CD4-positive, alpha-beta T cell treated with Interleukin-17A for 1 hour (primary cell): ENCODE measurements at regions not wholly inside any gene's neighbourhood (a gene's known extent, or its start where the extent isn't known, plus 50 kb on each side); places are given as distances from the start of the nearest gene placed in this dataset.

Source experiments
- DNase-seq: peaks from one replicate; pipeline ENCODE4 v3.0.0-alpha.2; 2020

DNA sequence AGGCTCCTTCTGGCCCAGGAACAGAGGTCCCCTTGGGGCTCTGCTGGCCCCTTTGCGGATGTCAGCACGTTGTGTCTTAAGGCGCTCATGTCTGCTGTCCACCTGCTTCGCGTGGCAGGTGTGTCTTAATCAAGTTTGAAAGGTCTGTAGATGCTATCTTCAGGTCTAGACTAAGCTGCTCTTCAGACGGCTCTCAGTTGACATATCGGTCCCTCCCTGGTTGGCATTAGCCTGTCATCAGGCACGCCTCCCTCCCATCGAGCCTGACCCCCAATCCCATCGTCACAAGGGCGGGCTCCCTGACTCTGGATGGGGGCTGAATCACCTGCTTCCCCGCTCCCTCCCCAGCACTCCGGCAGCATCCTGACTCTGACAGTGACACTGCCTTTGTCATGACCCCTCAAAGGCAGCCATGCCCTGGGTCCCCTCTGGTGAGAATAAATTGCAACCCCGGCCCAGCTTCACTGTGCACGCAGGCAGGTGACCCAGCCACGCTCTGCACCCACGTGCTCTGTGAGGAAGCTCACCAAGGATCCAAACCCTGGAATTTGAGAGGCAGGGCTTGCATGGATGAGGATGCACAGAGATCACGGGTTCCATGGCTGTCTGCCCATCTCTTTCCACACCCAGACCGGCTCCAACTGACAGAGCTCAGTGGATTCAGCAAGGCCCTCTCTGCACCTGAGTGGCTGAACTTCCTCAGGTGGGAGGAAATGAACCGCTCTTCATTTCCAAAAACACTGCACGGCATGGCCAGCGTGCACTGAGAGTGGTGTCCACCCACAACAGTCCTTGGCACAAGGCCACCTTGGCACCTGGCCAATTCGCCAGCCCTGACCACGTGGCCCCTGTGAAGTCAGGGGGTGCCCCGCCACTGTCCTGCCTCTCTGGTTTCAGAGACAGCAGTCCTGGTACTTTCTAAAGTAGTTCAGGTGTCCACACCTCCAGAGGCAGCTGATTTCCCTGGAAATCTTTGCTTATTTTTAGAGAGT lies 110.2 kb upstream of the GPC1 start:
- DNase-seq: no peak

DNA sequence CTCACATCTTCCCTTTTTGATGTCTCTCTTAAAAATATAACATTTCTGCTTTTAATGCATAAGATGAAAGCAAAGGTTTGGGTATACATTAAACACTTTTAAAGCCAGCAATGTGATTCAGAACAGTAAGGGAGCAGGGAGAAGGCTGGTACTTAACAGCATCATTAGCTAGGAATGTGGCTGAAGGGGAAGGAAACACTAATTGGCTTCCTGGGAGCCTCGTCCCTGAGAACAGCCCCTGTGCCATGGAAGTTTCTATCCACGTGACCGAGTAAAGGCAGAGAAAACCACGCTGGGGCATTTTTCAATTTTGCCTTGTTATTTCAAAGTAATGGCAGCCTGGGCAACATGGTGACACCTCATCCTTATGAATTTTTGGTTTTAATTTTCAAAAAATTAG lies 109.2 kb upstream of the GPC1 start:
- DNase-seq: no peak

DNA sequence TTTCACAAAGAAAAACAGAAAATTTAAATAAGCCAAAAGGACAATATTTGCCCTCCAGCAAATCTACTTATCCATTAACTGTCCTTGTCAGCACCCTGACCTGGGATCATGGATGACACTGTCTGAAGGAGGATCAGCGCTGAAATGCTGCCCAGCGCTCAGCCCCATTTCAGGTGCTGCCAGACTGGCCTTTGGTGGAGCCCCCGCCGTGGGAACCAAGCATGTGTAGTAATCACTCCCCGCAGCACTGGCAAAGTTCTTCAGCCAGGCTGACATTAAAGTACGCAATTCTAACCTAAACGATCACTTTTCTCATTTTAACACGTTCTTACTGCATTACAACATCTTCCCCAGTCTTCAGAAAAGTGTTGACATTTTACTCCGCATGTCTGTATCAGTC lies 108.6 kb upstream of the GPC1 start:
- no peak for DNase-seq

DNA sequence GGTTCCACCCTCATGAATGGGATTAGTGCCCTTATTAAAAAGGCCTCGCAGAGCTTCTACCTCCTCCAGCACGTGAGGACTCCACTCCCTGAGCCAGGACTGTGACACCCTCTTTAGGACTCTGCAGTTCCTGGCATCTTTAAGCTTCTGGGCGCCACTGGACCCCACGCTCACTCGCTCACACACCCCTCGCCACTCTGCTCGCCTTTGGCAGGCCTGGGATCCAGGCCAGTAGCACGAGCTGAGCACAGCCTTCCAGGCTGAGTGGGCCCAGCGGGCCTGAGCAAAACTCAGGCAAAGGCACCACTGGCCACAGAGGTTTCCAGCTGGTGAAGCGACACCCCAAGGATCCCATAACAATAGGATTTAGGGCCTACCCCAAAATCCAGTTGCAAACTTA lies 107.9 kb upstream of the GPC1 start:
- no peak for DNase-seq

DNA sequence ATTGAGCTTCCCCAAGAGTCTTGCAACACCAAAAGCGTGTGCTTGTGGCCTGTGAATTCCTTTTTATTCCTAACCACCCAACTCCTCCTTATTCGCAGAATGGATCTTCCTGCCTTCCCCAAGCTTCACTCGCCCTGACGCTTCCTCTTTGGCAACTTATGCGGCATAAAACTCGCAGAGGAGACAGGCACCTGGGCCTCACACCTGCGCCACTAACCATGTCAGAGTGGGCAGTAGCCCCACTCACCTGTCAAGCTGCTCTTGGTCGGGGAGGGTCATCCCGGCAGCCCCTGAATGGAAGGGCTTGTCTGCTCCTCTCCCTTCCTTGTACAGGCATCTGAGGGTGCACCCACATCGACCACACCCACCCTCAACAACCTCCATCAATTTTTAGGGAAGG lies 106.9 kb upstream of the GPC1 start:
- no peak for DNase-seq

DNA sequence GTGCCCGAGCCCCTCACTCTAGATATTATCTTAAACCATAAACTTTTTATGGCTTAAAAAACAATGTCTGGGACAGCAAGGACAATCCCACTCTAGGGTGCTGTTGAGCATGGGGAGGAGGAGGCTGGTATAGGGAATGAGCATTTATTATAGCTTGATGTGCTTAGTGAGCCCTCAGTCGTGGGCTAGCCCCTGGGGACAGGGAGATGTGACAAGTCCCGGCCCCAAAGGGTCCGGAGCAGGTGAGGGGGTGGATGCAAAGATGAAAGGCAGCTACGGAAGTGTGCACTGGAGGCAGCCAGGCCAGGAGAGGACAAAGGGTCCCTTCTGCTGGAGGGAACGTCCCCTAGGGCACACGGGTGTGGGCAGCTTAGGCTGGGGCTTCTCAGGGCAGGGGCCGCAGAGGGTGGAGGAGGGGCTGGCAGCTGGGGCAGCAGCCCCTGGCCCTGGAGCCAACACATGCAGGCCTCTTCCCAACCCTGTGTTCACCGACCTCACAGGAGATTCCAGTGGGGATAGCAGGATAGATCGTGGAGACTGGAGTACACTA lies 106.3 kb upstream of the GPC1 start:
- DNase-seq: no peak

DNA sequence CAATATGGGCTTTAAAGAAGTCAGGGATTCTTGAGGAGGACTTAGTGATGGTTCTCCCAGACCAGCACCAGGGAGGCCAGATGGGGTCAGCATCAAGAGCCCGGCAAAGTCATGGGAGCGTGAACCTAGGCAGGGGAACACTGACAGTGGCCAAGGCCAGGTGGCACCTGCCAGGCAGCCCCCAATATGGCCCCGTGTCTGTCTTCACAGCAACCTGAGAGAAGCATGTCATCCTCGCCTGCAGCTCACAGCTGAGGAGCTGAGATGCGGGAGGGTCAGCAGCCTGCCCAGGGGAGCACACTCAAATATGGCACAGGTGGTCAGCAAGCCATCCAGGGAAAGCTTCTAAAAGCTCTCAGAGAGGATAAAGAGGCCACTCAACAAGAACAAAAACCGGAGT lies 105.7 kb upstream of the GPC1 start:
- no peak for DNase-seq

DNA sequence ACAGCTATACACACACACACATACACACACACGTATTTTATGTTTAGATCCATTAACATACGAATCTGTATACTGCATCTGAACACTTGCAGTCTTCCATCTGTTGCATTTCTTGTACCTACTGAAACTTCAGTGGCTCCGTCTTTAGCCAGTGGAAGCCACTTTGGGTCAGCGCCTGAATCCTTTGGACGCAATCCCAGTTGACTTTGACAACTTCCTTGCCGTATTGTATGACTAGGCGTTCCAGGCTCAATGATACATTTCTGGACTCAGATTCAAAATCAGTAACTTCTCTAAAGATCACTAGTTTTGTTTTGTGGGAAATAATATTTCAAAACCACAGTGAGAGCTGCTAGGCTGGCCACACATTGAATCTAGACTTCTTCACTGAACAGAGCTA lies 101.5 kb upstream of the GPC1 start:
- DNase-seq: no peak

DNA sequence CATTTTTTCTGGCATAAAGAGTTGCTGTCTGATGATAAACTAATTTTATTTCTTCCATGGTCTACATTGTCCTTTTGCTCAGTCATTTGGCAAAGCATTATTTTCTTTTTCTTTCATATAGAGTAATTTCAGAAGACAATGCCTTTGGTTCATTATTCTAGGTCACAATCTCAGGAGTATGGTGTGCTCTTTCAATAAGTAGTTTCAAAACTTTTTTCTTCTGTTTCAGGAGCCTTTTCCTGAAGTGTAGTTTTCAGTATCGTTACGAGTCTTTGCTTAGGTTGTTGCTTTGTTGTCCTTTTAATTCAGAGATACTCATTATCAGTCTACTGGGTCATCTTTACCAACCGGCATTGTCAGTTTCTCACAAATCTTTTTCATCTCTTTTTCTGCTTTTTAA lies 100.4 kb upstream of the GPC1 start:
- DNase-seq: no peak

DNA sequence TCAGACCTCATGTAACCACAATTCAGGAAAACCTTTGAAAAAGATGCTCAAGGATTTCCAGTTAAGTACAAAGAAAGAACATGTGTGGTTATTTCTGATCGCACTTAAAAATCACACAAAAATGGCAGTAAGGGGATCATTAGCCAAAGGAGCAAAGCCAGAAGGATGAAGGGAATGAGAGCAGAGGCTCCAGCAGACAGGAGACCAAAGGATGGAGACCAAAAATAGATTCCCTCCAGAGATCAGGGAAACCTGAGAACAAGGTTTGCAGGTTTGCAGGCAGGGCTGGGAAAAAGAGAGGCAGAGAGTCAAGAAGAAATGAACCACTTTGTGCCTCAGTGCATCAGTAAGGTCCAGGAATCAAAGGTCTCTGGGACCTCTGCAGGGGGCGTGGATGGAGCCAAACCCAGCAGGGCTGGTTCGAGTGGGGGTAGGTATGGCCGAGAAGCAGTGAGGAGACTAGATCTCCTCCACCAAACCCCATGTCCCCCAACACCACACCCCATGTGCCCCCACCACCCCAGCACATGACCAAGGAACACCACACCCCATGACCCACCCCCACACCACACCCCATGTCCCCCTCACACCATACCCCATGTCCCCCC lies 98.5 kb upstream of the GPC1 start:
- no peak for DNase-seq

DNA sequence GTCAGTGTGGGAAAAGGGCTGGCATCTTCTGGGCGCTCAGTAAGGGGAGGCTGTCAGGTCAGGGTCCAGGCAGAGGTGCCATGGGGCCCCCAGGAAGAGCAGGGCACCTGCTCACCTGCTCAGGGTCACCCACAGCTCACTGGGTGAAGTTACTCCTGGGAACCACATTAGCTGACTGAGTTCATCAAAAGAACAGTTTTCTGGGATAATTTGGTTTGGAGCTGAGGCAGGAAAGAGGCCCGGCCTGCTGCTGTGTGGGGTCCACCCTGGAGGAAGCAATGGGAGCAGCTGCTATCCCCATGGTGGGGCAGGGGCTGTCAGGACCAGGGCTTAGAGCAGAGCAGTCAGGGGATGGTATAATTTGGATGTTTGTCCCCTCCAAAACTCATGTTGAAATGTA lies 97.2 kb upstream of the GPC1 start:
- no peak for DNase-seq

DNA sequence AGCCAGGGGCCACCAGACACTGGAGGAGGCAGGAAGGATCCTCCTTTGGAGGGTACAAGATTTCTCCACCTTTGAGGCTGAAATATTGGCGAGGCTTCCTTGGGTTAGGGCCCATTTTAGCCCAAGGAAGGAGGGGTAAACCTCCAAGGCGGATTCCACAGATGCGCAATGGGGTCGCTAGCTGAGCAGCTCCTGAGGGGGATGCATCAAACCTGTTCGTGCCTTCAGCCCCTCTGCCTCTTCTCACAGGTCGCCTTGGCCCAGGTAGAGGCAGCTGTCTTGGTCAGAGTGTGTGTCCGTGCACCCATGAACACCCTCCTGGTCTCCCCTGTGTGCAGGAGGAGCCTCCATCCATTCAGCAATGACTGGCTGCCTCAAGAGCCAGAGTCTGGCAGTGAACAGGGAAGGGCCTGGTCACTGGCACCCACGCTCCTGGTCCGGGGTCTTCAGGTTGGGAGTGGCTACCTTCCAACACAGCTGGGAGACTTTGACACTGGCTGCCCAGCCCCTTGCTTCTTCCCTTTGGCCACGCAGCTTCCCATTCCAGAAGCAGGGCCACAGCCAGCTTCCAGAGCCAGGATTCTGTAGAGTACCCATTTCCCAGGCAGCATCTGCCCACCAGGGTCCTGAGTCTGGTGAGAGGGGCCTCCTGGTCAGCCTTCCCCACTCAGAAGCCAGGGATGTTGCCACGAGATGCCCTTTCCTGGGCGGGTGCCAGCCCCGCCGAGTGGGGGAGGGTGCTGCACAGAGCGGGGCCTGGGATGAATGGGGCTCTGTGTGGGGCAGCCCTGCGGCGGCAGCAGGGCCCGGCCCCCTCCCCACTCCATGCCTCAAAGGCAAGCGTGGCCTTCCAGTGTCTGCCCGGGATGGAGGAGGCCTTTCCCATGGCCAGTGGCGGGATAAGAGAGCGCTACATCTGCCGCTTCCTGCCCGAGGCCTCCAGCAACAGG lies 95.8 kb upstream of the GPC1 start:
- DNase-seq: no peak

DNA sequence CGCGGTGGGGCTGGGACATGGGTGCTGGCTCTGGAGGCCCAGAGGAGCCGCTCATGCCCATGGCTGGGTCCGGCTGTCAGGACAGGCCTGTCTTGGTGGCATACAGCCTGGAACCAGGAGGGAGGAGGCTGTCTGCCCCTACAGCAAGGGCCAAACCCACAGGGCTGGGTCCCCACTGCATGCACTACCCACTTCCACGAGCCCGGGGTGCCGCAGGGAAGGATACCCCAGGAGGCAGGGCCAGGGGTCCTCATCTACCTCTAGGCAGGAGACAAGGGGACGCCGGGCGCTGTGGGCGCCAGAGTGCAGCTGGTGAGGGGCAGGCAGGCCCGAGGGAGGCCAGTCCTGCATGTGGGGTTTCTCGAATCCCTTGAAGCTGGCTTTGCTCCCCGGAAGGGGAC lies 95.1 kb upstream of the GPC1 start:
- DNase-seq: no peak

DNA sequence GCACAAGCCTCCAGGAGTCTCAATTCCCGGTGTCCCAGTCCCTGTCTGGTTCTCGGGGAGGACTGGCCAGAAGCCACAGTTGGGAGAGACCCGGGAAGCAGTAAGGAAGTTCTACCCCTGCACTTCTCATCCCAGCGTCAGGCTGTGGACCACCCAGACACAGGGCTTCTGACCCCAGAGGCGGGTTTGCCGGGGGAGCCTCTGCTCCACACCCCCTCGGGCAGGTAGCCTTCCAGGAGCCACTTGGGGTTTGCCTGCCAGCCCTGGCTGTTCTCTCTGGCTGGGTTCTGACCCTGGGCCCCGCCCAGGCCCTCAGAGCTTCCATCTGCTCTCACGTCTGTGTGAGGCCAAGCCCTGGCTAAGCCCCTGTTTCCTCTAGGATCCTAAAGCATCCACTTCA lies 94.4 kb upstream of the GPC1 start:
- DNase-seq: no peak

DNA sequence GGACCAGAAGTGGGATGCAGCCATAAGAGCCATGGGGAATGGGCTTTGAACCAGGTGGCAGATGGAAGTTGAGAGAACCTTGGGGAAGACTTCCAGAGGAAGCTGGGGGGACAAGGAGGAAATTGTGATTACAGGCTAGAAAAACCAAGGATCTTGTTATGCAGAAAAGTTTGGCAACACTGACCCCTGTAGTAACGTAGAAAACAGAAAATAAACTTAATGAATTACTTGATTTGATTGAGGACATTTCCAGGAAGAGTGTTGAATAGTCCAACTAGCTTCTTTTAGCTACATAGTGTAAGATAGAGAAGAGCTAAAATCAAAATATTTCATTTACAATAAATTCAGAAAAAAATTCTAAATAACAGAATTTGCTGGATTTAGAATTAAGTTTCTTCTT lies 91.9 kb upstream of the GPC1 start:
- no peak for DNase-seq

DNA sequence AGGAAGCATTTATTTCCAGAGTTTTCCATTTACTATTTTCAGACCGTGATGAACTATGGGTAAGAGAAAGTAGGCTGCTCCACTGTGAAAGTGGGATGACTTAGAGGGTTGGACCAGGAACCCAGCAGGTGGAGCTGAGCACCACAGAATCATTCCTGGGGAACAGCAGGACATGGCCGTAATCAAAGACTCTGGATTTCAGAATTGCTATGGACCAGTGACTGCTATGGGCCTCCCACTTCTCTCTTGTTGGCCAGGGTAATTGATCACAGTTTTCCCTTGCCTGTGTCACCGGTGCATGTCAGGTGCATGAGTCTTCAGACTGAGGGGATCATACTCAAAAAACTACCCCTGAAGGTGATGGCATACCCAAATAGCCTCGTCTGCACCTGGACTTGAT lies 90.6 kb upstream of the GPC1 start:
- no peak for DNase-seq

DNA sequence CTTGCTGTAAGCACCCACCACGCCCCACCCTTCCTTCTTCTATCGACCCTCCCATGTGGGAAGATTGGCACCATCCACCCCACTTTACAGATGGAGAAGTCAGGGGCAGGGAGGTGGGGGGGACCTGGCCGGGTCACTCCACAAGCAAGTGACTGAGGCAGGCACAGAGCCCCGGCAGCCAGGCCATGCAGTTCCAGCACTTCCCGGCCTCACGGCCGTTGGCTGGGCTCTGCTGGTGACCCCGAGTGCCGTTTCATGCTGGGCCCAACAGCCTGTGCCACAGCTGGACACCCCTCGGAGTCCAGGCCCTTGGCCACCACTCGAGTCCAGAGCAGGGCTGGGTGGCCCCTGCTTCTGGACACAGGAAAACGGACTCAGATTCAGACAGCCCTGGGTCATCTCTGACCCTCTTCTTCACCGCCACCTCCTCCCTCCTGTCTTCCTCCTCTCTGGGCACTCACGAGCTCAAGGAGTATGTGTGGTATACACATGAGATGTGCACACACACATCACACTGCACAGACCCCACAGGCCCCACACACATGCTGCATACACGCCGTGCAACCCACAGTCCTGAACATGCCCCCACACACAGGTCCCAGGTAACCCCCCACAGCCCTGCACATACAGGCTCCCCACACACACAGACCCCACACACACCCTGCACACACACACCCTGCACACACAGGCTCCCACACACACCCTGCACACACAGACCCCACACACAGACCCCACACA lies 89.3 kb upstream of the GPC1 start:
- DNase-seq: no peak

DNA sequence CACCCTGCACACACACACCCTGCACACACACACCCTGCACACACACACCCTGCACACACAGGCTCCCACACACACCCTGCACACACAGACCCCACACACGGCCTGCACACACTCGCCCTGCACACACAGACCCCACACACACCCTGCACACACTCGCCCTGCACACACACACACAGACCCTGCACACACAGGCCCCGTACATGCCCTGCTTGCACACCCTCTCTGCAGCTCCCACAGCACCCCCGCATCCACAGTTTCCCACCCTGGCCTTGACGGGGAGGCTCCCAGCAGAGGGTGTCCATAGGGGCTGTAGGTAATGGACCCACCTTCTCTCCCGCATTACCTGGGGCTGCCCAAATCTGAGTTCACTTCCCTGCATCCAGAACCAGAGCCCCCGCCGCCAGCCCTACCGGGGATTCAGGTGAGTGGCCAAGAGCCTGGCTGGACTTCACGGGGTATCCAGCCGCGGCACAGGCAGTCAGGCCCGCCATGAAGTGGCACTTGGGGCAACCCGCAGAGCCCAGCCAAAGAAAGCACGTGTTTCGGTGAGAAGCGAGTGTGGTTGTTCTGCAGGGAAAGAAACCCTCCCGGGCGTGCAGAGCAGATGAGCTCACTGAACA lies 88.6 kb upstream of the GPC1 start:
- no peak for DNase-seq

DNA sequence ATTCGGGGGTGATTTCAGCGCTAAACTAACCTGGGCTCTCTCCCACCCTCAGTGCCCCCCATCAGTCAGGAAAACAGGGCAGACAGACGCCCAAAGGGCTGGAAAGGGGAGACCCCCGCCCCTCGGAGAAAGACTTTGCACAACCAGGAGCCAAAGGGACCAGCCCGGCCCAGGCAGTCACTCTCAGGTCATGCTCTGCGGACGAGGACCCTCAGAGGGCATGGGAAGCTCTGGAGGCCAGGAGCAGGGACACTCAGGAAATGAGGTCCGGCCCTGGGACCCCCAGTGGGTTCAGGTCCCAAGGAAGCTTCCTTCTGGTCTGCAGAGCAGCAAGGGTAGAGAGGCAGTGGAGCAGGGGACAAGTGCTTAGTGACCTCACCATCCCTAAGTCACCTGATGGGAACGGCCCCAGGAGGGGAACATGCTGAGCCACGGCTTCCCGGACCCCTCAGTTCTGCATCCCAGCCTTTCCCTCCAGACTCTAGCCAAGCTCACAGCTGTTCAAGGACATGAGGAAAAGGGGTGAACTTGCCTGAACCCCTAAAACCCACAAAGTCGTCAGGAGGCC lies 88.0 kb upstream of the GPC1 start:
- DNase-seq: no peak

DNA sequence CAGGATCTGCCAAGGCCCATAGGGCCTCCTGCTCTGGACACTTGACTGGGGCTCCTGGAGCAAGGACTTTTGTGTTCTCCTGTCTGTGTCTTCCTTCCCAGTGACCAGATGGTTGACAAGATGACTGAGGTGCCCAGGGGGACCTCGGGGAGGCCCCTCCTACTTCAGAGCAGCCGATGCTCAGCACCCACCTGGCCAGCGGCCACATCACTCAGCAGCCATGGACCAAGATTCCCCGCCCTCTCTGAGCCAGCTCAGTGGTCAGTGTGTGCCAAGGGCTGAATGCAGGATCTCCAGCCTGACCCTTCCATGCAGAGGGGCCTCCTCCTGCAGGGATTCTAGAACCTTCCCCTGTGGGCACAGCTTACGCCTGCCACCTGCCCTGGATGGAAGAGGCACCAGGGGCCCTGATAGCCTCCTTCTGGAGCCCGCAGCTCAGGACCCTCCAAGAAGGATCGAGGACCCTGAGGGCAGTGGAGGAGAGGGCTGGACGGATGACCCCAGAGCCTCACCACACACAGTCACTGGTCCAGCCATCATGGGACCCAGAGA lies 87.4 kb upstream of the GPC1 start:
- DNase-seq: no peak

DNA sequence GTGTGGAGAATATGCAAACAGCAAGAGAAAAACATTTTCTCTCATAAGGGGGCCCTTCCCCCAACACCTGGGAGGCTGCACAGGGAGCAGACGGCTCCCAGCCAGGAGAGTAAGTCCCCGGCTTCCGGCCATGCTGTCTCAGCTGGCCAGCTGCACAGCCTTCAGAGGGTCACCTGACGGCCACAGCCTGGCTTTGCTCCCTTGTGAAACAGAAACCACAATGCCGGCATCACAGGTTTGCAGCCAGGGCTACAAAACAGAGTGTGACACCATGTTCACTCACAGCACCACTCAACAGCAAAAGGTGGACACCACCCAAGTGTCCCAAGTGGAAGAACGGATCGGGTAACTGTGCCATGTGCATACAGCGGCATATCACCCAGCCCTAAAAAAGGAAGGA lies 86.9 kb upstream of the GPC1 start:
- no peak for DNase-seq
